ENCODE measurements at regions not wholly inside any gene's neighbourhood (a gene's known extent, or its start where the extent isn't known, plus 50 kb on each side); places are given as distances from the start of the nearest gene placed in this dataset.

DNA sequence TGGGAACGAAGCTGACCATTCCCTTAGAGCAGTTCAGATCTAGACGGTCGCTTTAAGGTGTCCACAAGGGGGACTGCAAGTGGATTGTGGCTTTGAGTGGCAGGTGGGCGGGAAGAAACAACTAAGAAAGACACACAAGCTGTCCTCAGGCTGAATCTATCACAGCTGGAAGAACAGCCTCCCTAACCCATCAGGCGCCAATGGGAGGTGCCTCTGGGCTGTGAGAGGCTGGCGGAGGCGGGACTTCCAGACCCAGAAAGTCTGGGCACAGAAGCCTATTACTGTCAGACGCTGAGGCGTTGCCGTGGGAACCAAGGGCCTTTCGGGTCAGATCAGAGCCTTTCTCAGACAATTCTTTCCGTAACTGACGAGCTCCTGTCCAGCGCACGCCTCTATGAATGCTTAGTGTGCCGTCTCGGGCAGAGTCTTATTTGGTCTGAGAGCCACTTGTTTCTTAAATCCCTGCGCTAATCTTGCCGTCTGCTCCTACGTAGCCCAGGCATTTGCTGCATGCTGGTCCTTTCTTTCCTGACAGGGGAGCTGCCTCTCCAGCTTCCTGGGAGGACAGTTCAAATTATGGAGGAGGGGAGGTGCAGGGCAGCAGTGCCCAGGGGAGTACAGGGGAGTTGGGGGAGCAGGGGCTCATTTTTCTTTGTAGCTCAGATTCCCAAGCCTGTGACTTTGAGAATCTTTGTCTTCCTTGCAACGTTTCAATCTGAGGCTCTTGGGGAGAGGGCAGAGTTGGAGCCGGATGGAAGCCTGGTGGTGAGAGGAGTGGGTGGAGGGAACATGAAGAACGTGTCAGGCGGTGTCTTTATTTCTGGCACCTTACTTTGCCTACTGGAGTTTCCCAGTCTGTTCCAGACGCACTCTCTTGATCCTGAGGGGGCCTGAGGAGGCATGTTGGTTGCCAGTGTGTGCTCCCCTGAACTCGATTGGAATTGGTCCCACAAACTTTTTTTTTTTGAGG, 618.7 kb downstream of the KCNJ18 start:
- TF ChIP-seq POLR2A (IDR thresholded peaks at IDR 0.05): no peak
- TF ChIP-seq, protein P1, sequence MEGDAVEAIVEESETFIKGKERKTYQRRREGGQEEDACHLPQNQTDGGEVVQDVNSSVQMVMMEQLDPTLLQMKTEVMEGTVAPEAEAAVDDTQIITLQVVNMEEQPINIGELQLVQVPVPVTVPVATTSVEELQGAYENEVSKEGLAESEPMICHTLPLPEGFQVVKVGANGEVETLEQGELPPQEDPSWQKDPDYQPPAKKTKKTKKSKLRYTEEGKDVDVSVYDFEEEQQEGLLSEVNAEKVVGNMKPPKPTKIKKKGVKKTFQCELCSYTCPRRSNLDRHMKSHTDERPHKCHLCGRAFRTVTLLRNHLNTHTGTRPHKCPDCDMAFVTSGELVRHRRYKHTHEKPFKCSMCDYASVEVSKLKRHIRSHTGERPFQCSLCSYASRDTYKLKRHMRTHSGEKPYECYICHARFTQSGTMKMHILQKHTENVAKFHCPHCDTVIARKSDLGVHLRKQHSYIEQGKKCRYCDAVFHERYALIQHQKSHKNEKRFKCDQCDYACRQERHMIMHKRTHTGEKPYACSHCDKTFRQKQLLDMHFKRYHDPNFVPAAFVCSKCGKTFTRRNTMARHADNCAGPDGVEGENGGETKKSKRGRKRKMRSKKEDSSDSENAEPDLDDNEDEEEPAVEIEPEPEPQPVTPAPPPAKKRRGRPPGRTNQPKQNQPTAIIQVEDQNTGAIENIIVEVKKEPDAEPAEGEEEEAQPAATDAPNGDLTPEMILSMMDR (IDR thresholded peaks at IDR 0.05): no peak
